HG02798 (cell line): ENCODE measurements at regions not wholly inside any gene's neighbourhood (a gene's known extent, or its start where the extent isn't known, plus 50 kb on each side); places are given as distances from the start of the nearest gene placed in this dataset.

Experiments
- ATAC-seq: cut with Tn5 transposase; IDR thresholded peaks from one replicate; pipeline ENCODE4 v1.9.1; 2021; ENCODE audit warnings: mild to moderate bottlenecking; ENCODE audit not compliant: unreplicated experiment, poor library complexity

DNA sequence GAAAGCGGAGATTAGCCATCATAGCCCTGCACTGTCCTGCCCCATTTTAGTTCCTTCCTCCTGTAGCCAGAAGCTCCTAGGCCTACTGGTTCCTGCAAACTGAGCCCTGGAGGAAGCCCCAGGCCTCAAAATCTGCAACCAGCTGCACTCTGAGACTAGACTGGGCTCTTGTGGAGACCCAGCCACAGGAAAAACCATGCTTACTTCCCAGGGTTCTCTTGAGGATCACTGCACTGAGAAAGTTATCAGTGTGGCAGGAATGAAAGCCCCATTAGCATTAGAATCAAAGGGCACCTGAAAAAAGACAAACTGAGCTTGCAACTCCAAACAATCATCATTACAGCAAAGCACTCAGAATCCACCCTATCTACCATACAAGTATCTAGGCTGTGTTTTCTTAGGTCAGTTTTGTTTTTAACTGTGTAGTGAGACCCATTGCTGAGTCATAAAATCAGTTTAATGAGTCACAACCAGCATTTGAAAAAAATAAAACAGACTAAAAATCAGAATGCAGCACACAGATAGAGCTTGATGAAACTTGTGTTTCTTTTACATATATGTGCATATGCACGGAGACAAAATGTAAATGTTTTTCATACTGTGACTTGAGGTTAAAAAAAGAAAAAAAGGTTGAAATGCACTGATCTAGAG, 91.0 kb downstream of the UNC5CL start:
- ATAC-seq = no peak

GRCh38 chr6:40946738-40947301, 92.2 kb downstream of the UNC5CL start:
- ATAC-seq = no peak

DNA sequence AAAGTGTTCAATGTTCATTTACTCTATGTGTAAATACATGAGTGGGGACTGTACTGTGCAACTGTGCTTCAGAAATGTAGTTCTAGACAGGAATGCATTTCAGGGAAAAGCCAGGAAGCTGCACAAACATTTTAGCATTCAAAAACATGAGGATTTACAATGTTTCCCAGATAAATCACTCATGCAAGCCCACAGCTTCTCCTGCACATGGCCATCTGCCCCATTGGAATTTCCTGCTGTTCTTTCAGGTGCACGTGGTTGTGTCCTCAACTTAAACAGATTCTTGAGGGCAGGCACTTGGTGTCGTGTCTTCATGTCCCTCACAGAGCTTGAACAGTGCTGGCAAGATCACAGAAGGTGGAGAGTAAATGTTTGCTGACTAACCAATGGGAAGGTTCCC, 101.5 kb downstream of the UNC5CL start:
- no peak for ATAC-seq

DNA sequence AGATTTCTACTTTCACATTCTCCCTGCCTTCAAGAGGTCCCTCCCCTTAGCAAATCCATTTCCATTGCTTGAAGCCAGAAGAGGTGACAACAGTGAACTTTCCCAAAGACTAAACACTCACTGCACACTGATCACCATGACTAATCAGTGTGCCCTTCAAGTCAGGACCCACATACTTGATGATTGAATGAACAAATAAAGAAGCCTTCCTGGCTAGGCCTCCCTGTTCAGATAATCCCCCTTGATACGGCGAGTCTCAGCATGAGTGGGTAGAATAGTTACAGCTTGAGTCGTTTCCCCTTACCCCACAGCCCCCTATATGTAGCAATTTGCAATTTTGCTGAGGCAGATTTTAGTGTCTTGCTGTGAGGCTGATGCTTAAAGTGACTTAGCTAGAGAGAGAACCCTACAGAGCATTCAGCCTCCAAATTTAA, 102.2 kb downstream of the UNC5CL start:
- ATAC-seq = no peak

DNA sequence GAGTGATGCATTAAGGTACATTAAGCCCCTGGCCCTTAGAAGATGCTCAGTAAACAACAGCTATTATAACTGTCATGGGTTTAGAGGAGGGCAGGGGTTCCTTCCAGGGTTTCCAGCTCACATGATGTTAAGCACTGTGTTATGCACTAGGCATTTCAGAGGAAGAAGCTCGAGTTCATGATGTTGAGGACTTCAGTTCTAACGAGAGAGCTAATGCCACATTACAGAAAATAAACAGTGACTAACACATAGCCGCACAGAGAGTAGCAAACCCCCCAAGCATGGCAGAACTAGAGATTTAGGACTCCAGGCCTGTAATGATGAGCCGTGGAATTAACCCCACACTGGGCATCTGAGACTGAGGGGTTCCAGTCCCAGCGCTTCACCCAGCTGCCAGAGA, 105.2 kb downstream of the UNC5CL start:
- ATAC-seq = no peak

GRCh38 chr6:40932953-40933352, 106.1 kb downstream of the UNC5CL start:
- no peak for ATAC-seq

GRCh38 chr6:40932366-40932765, 106.7 kb downstream of the UNC5CL start:
- no peak for ATAC-seq

- ATAC-seq = no peak
Observed at GRCh38 chr6:40931931-40932330, 107.1 kb downstream of the UNC5CL start.

DNA sequence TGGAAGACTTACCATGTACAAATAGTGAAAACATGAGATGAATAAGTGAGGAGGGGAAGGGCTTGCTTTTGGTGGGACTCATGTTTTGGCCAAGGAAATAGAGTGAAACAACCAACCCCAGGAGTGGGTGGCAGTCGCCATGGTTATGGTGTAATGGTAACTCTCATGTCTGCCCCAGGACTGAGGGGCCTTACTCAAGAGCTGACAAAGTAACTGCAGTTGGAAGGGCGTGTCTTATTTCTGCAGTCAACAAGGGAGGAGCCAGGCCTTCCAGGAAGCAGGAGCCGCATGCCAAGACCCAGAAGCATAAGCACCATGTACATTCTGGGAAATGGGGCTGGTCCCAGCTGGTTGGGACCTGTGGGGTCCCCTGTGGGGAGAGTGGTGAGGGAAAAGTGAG, 108.5 kb downstream of the UNC5CL start:
- no peak for ATAC-seq

- no peak for ATAC-seq
Observed at GRCh38 chr6:40930045-40930444, 109.0 kb downstream of the UNC5CL start.

DNA sequence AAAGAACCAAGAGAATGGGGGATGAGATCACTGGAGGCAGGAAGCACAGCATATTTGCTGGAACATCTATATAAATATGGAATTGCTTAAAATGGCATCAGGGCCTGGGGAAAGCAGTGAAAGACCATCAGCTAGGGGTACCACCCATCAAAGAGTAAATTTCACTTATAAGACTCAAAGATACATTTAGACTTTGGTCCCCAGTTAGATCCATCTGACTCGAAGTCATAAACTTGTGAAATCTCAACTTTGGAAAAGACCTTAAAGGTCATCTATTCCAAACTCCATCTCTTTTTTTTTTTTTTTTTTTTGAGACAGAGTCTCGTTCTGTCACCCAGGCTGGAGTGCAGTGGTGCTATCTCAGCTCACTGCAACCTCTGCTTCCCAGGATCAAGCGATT, 109.8 kb downstream of the UNC5CL start:
- ATAC-seq = no peak

DNA sequence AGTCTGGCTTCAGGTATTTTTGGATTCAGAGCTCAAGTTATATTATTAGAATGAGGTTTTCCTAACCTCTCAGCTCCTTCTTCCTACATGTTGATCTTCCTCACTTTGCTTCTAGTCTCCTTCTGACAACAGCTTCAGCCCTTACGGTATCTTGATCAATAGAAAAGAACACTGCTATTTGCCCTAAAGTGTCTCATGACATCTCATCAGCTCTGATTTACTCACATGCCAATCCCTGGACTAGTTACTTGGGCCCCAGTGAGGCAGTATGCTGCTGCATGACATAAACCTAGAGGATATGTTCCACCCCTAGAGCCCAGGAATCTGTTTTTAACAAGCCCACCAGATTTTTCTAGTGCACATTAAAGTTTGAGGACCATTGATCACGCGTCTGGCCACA, 110.3 kb downstream of the UNC5CL start:
- ATAC-seq = no peak

DNA sequence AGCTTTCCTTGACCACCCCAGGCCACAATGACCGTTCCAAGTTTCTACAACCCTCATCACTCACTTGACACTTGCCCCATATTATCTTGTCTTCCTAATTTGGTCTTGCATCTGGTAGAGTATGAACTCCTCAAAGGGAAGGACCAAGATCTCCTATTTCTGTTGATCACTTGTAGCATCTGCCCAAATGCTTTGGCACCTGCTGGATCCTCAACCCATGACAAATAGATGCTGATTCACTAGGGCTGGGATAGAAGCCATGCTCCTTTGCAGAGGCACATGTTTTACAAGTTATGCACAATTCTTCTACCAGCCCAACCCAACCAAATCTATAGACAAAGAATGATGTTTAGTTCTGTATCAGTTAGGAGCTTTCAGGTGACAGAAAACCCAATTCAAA, 110.7 kb downstream of the UNC5CL start:
- ATAC-seq = no peak

DNA sequence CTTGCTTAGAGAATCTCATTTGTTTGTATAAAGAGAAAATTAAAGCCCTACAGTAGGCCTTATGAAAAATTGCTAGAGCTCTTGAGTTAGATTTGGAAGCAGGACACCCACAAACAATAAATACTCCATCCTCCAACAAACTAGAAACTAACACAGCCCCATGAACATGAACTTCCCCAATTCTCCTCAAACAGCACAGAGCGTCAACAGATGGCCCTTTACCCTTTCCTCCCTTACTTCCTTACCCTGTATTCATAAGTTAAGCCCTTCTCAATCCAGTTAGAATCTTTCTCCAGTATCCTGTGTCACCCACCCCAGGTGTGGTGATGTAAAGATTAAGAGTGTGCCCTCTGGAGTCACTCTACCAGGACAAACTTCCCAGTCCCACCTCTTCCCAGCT, 113.7 kb downstream of the UNC5CL start:
- no peak for ATAC-seq

DNA sequence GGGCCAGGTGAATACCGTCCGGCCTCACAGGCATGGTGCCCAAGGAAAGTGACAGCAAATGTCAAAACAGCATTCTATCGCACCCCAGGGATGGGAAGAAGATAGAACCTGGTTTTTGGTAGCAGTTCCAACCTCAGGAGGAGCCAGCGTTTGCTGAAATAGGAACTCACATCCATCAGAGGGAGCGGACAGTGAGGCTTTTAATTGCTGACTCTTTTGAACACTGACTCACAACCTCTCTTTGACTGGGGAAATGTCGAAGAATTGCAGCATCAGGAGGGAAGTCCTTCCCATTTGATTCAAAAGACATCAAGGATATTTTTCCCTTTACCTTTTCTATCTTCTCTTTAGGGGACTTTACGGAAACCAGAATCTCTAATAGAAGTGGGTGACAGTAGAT, 114.2 kb downstream of the UNC5CL start:
- no peak for ATAC-seq

- no peak for ATAC-seq
Observed at GRCh38 chr6:40923880-40924279, 115.1 kb downstream of the UNC5CL start.

DNA sequence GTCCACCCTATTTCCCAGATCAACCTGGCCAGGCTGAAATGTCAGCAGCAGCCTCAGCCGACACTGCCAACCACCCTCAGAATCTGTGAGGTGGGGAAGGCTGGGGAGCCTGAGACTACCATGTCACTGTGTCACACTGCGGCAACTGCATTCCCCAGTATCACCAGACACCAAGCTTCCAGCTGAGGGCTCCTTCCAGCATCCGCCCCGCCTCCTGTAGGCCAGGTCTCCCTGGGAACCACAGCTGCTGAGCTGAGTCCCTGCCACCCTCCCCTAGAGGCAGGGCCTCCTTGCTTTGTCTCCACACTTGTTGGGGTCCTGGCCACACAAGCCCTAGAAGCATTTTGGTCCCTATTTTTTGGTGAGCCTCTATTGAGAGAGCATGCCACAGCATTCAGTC, 115.7 kb downstream of the UNC5CL start:
- ATAC-seq = no peak

GRCh38 chr6:40922281-40922680, 116.7 kb downstream of the UNC5CL start:
- ATAC-seq = no peak

- no peak for ATAC-seq
Observed at GRCh38 chr6:40918040-40918651, 120.9 kb downstream of the UNC5CL start.

- no peak for ATAC-seq
Observed at GRCh38 chr6:40917603-40918002, 121.4 kb downstream of the UNC5CL start.

DNA sequence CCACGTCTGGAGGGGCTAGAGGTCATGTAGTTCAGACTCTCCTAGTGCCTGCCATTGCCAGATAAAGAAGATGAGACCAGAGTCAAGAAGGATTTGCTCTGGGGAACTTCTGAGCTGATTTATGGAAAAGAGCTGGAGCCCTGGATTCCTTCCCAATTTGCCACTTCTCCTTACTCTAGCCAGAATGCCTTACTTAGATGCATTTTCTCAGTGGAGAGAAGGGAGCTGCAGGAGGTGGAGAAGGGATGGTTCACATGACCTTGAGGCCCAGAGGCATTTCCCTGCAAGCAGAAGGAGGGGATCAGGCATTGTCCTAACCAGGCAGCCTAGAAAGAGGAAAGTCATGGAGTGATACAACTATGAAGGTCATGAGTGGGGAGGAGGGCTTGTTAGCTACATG, 122.2 kb downstream of the UNC5CL start:
- no peak for ATAC-seq

- no peak for ATAC-seq
Observed at GRCh38 chr6:40915165-40915564, 123.9 kb downstream of the UNC5CL start.
